Sigmoid colon (tissue), 6 donors: ENCODE measurements at regions not wholly inside any gene's neighbourhood (a gene's known extent, or its start where the extent isn't known, plus 50 kb on each side); places are given as distances from the start of the nearest gene placed in this dataset.

Source experiments
- DNase-seq: peaks from one replicate; pipeline ENCODE4 v3.0.0-alpha.2; 2019
- H3K27ac ChIP-seq, 4 donors: fragments of 200-600 bp; sonication (generic); one replicate each; pipeline ENCODE4 v1.5.1; 2016 to 2019; ENCODE audit warnings: mild to moderate bottlenecking in 1 of 4
- H3K27me3 ChIP-seq, 3 donors: fragments of 200-600 bp; sonication (generic); one replicate each; pipeline ENCODE4 v1.5.1; 2019; ENCODE audit warnings: mild to moderate bottlenecking in 1 of 3
- H3K36me3 ChIP-seq, 4 donors: fragments of 200-600 bp; sonication (generic); one replicate each; pipeline ENCODE4 v1.5.1; 2016 to 2019
- H3K4me1 ChIP-seq, 4 donors: fragments of 200-600 bp; sonication (generic); one replicate each; pipeline ENCODE4 v1.5.1; 2017 to 2019
- H3K4me3 ChIP-seq, 4 donors: fragments of 200-600 bp; sonication (generic); one replicate each; pipeline ENCODE4 v1.5.1; 2017 to 2019; ENCODE audit warnings: mild to moderate bottlenecking in 2 of 4, moderate library complexity in 1 of 4
- H3K9me3 ChIP-seq, 4 donors: fragments of 200-600 bp in 3 of 4; sonication (generic) in 3 of 4; one replicate each; pipeline versions ENCODE4 v1.5.1 to v1.6.1; 2013 to 2019
- EP300 ChIP-seq, 4 donors: sonication (generic); formaldehyde crosslinking; IDR thresholded peaks; one replicate each; pipeline ENCODE4 v1.6.1; 2017; ENCODE audit warnings: antibody characterized with exemption in 4 of 4
- POLR2A ChIP-seq, 2 donors: fragments of 450-650 bp; IDR thresholded peaks; one replicate each; pipeline ENCODE4 v1.6.1; 2016; ENCODE audit warnings: antibody characterized with exemption in 2 of 2, mild to moderate bottlenecking in 2 of 2, moderate library complexity in 2 of 2
- POLR2AphosphoS5 ChIP-seq, 4 donors: sonication (generic); formaldehyde crosslinking; IDR thresholded peaks; one replicate each; pipeline ENCODE4 v1.6.1; 2017; ENCODE audit warnings: antibody characterized with exemption in 4 of 4
- WGBS, 2 donors: extraction: QIAGEN DNeasy Blood & Tissue Kit; methylation state at CpG; one replicate each; pipeline ENCODE4 v1.1.7; 2013; 5-methylcytosine and 5-hydroxymethylcytosine counted together
- intact Hi-C: fragments of 100-400 bp; cut with DNase I; formaldehyde crosslinking; loops from one replicate; pipeline ENCODE4 v1.15.1; 2023
- TF ChIP-seq, protein P1 (sequence below), 4 experiments: fragments of 450-650 bp in 3 of 4; fragments of 200-600 bp in 1 of 4; IDR thresholded peaks; one replicate each; pipeline ENCODE4 v1.5.1; 2016 to 2019; ENCODE audit warnings: antibody characterized with exemption in 4 of 4, mild to moderate bottlenecking in 3 of 4, moderate library complexity in 2 of 4
- donor health status: healthy with polysubstance abuse.
- donor health status: healthy.

DNA sequence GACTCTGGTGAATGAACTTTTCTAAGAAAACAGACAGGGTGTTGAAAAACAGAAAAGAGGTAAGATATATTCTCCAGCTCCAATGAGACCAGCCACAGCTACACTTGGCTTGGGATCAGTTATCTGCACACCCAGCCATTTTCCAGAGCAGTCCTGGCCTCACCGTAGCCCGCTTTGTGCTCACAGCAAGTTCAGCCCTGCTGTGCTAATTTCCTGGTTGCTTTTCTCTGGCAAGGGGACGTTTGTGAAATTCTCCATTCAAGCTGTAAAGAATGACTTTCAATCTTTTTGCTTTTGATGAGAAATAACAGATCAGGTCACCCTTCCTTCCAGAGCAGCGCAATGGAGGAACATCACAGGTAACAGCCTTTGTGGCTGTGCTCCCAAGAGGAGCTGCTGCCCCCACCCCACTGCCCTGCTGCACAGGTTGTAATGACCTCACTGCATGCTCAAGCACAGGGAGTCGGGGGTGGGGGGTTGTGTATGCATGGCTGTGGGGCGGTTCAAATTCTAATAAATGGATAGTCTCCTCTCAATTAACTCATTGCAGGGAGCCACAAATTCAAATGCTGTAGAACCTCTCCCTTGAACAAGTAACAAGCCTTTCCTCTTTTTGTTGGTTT, 516.6 kb upstream of the NBEA start:
- TF ChIP-seq POLR2A (IDR thresholded peaks at IDR 0.05) (no peak), POLR2AphosphoS5 (IDR thresholded peaks at IDR 0.05) (no peak), EP300 (IDR thresholded peaks at IDR 0.05) (no peak)
- TF ChIP-seq, protein P1, sequence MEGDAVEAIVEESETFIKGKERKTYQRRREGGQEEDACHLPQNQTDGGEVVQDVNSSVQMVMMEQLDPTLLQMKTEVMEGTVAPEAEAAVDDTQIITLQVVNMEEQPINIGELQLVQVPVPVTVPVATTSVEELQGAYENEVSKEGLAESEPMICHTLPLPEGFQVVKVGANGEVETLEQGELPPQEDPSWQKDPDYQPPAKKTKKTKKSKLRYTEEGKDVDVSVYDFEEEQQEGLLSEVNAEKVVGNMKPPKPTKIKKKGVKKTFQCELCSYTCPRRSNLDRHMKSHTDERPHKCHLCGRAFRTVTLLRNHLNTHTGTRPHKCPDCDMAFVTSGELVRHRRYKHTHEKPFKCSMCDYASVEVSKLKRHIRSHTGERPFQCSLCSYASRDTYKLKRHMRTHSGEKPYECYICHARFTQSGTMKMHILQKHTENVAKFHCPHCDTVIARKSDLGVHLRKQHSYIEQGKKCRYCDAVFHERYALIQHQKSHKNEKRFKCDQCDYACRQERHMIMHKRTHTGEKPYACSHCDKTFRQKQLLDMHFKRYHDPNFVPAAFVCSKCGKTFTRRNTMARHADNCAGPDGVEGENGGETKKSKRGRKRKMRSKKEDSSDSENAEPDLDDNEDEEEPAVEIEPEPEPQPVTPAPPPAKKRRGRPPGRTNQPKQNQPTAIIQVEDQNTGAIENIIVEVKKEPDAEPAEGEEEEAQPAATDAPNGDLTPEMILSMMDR (IDR thresholded peaks at IDR 0.05), result no peak
- no peak overlapping the region for H3K27ac ChIP-seq
- 83 to 86% methylated on average over 6 of the region's 6 CpGs for WGBS, 2 donors
- no peak overlapping the region for H3K4me3 ChIP-seq
- H3K4me1 ChIP-seq, result no peaks in the 10 kb centered on the region
- no peaks in the 10 kb centered on the region for H3K27me3 ChIP-seq
- H3K9me3 ChIP-seq, result no peaks in the 10 kb centered on the region
- no peaks in the 10 kb centered on the region for H3K36me3 ChIP-seq
- no peak for DNase-seq
- intact Hi-C loops, result no loop called here

DNA sequence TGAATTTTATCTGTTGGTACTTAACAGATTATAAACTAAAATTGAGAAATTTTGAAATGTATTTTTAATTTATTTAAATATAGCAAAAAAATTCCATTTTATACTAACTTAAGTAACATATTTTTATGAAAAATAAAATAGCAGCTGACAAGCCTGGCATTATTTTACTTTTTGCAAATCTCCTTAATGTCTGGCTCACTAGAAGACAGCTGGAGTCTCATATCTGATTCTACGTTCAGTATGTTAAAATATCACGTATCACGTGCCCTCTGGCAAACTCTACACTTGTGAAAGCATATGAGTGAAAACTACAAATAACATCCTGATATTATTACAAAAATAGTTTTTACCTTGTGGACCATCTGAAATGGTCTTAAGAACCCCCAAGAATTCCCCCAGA, 513.2 kb upstream of the NBEA start:
- Histone ChIP-seq H3K4me3 (no peak overlapping the region), H3K9me3 (no peaks in the 10 kb centered on the region), H3K27ac (no peak overlapping the region), H3K36me3 (no peaks in the 10 kb centered on the region), H3K27me3 (no peaks in the 10 kb centered on the region), H3K4me1 (no peaks in the 10 kb centered on the region)
- WGBS, 2 donors, result 97% methylated on average over 3 of the region's 3 CpGs
- TF ChIP-seq, protein P1 (IDR thresholded peaks at IDR 0.05), result no peak
- TF ChIP-seq POLR2AphosphoS5 (IDR thresholded peaks at IDR 0.05) (no peak), EP300 (IDR thresholded peaks at IDR 0.05) (no peak), POLR2A (IDR thresholded peaks at IDR 0.05) (no peak)
- intact Hi-C loops, result no loop called here
- DNase-seq, result no peak

DNA sequence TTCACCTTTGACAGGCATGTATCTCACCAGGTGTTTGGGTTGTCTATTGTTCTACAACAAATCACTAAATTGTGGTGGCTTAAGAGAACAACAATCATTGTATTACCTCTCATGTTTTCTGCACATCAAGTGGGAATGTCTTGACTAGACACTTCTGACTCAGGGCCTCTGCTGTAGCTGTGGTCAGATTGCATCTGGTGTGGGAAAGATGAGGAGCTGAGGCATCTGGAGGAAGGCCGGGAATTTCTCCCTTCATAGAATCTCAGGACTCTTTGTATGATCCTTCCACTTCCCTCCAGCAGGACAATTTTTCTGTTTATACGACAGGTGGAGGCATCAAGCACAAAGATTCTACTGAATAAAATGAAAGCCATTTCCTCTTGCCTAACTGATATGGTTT, 511.8 kb upstream of the NBEA start:
- Histone ChIP-seq H3K9me3 (no peaks in the 10 kb centered on the region), H3K4me1 (peaks cover 0 to 6% (median 4%) of the 10 kb centered on the region in 4 donors), H3K4me3 (no peak overlapping the region), H3K27ac (no peak overlapping the region), H3K27me3 (no peaks in the 10 kb centered on the region), H3K36me3 (no peaks in the 10 kb centered on the region)
- no peak for DNase-seq
- intact Hi-C loops, result no loop called here
- WGBS, 2 donors, result 86 to 90% methylated on average over 2 of the region's 2 CpGs
- TF ChIP-seq POLR2AphosphoS5 (IDR thresholded peaks at IDR 0.05), result no peak
- no peak for TF ChIP-seq EP300 (IDR thresholded peaks at IDR 0.05)
- TF ChIP-seq POLR2A (IDR thresholded peaks at IDR 0.05), result no peak
- TF ChIP-seq, protein P1 (IDR thresholded peaks at IDR 0.05), result no peak

DNA sequence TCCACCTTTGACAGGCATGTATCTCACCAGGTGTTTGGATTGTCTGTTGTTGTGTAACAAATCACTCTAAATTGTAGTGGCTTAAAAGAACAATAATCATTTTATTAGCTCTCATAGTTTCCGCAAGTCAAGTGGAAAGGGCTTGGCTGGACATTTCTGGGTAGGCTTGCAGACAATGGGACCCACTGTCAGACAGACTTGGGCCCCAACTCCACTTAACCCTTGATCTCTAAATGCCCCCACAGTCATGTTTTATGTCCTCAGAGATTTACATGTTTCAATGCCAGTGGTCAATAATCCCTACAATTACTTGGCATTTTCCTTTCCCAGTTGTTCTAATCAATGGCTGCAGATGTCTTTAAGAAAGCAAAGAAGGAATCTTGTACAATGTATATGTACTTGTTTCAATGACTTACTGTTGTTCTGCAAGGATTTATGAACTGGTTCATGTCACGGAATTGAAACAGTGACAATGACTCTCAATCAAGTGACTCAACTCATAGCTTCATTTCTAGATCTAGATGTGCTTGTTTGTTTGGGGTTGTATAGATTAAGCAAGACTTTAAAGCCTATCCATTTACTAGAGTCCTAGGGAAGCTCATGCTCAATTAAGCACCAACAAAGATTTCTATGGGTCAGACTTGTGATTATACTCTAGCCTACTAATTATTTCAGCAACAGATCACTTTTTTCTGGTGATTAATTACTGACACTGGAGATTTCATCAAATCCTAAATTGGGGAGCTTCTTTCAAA, 510.1 kb upstream of the NBEA start:
- no peaks in the 10 kb centered on the region for H3K27me3 ChIP-seq
- no peak overlapping the region for H3K4me3 ChIP-seq
- 30 to 68% methylated on average over 2 of the region's 2 CpGs for WGBS, 2 donors
- no peak overlapping the region for H3K27ac ChIP-seq
- intact Hi-C loops, result no loop called here
- TF ChIP-seq, protein P1 (IDR thresholded peaks at IDR 0.05), result no peak
- TF ChIP-seq POLR2AphosphoS5 (IDR thresholded peaks at IDR 0.05) (no peak), EP300 (IDR thresholded peaks at IDR 0.05) (no peak), POLR2A (IDR thresholded peaks at IDR 0.05) (no peak)
- no peaks in the 10 kb centered on the region for H3K36me3 ChIP-seq
- H3K9me3 ChIP-seq, result no peaks in the 10 kb centered on the region
- peaks cover 0 to 9% (median 7%) of the 10 kb centered on the region in 4 donors for H3K4me1 ChIP-seq
- no peak for DNase-seq
